ENCODE measurements at regions not wholly inside any gene's neighbourhood (a gene's known extent, or its start where the extent isn't known, plus 50 kb on each side); places are given as distances from the start of the nearest gene placed in this dataset.
A peak's percentile ranks its signal among the peaks of the same experiment; 100 is the strongest.

GRCh38 chr6:3575166-3575565 lies 118.3 kb upstream of the SLC22A23 start:
- CTCF ChIA-PET: no interaction called here
- Histone ChIP-seq H3K27me3 (ENCODE audit: insufficient read depth, low read length, poor library complexity, severe bottlenecking) (peaks cover 3% of the 10 kb centered on the region), H3K27ac (ENCODE audit: low read depth, low read length) (no peak overlapping the region), H3K4me1 (ENCODE audit: insufficient read depth, low read length) (no peaks in the 10 kb centered on the region), H3K9me3 (ENCODE audit: low read length) (no peaks in the 10 kb centered on the region), H3K36me3 (ENCODE audit: insufficient read depth, low read length) (no peaks in the 10 kb centered on the region), H3K4me3 (ENCODE audit: low read length) (no peak overlapping the region)
- POLR2A ChIA-PET: no interaction called here
- Mint-ChIP-seq H3K4me3 (no peak overlapping the region), H3K9me3 (no peaks in the 10 kb centered on the region), H3K27me3 (peaks cover 5 to 28% of the 10 kb centered on the region in 2 donors), H3K27ac (no peak overlapping the region), H3K36me3 (no peaks in the 10 kb centered on the region), H3K4me1 (no peaks in the 10 kb centered on the region)
- no peak for DNase-seq

GRCh38 chr6:3573670-3574069 lies 116.8 kb upstream of the SLC22A23 start:
- Histone ChIP-seq H3K4me3 (ENCODE audit: low read length) (no peak overlapping the region), H3K36me3 (ENCODE audit: insufficient read depth, low read length) (no peaks in the 10 kb centered on the region), H3K4me1 (ENCODE audit: insufficient read depth, low read length) (no peaks in the 10 kb centered on the region), H3K27ac (ENCODE audit: low read depth, low read length) (no peak overlapping the region), H3K27me3 (ENCODE audit: insufficient read depth, low read length, poor library complexity, severe bottlenecking) (peaks cover 3% of the 10 kb centered on the region), H3K9me3 (ENCODE audit: low read length) (no peaks in the 10 kb centered on the region)
- Mint-ChIP-seq H3K27ac (peak overlapping the region in 1 of 8 donors; percentile 51), H3K4me3 (no peak overlapping the region), H3K27me3 (peaks cover 4 to 23% of the 10 kb centered on the region in 2 donors), H3K4me1 (no peaks in the 10 kb centered on the region), H3K36me3 (no peaks in the 10 kb centered on the region), H3K9me3 (no peaks in the 10 kb centered on the region)
- ChIA-PET POLR2A (no interaction called here), CTCF (no interaction called here)
- no peak for DNase-seq

GRCh38 chr6:3571836-3572235 lies 115.0 kb upstream of the SLC22A23 start:
- Histone ChIP-seq H3K4me1 (ENCODE audit: insufficient read depth, low read length) (no peaks in the 10 kb centered on the region), H3K4me3 (ENCODE audit: low read length) (no peak overlapping the region), H3K27me3 (ENCODE audit: insufficient read depth, low read length, poor library complexity, severe bottlenecking) (peaks cover 3% of the 10 kb centered on the region), H3K36me3 (ENCODE audit: insufficient read depth, low read length) (no peaks in the 10 kb centered on the region), H3K9me3 (ENCODE audit: low read length) (no peaks in the 10 kb centered on the region), H3K27ac (ENCODE audit: low read depth, low read length) (no peak overlapping the region)
- no peak for DNase-seq
- Mint-ChIP-seq H3K4me3 (no peak overlapping the region), H3K36me3 (no peaks in the 10 kb centered on the region), H3K4me1 (no peaks in the 10 kb centered on the region), H3K27me3 (peaks cover 4 to 22% of the 10 kb centered on the region in 2 donors), H3K9me3 (no peaks in the 10 kb centered on the region), H3K27ac (peak overlapping the region in 1 of 8 donors; percentile 29)
- CTCF ChIA-PET: no interaction called here
- POLR2A ChIA-PET: no interaction called here

GRCh38 chr6:3571250-3571681 lies 114.4 kb upstream of the SLC22A23 start:
- no peak overlapping the region for H3K4me3 Mint-ChIP-seq
- Histone ChIP-seq H3K27ac (ENCODE audit: low read depth, low read length) (no peak overlapping the region), H3K4me1 (ENCODE audit: insufficient read depth, low read length) (no peaks in the 10 kb centered on the region), H3K27me3 (ENCODE audit: insufficient read depth, low read length, poor library complexity, severe bottlenecking) (peaks cover 3% of the 10 kb centered on the region), H3K4me3 (ENCODE audit: low read length) (no peak overlapping the region), H3K9me3 (ENCODE audit: low read length) (no peaks in the 10 kb centered on the region), H3K36me3 (ENCODE audit: insufficient read depth, low read length) (no peaks in the 10 kb centered on the region)
- POLR2A ChIA-PET: no interaction called here
- no peaks in the 10 kb centered on the region for H3K9me3 Mint-ChIP-seq
- no peak overlapping the region for H3K27ac Mint-ChIP-seq
- CTCF ChIA-PET: no interaction called here
- H3K36me3 Mint-ChIP-seq: no peaks in the 10 kb centered on the region
- H3K4me1 Mint-ChIP-seq: no peaks in the 10 kb centered on the region
- peaks cover 4 to 18% of the 10 kb centered on the region in 2 donors for H3K27me3 Mint-ChIP-seq
- no peak for DNase-seq

GRCh38 chr6:3569816-3570215 lies 113.0 kb upstream of the SLC22A23 start:
- DNase-seq: no peak
- no peaks in the 10 kb centered on the region for H3K9me3 Mint-ChIP-seq
- POLR2A ChIA-PET: no interaction called here
- no peaks in the 10 kb centered on the region for H3K36me3 Mint-ChIP-seq
- H3K27me3 ChIP-seq (ENCODE audit: insufficient read depth, low read length, poor library complexity, severe bottlenecking): peaks cover 3% of the 10 kb centered on the region
- peak overlapping the region in 1 of 8 donors; percentile 39 for H3K27ac Mint-ChIP-seq
- H3K4me3 Mint-ChIP-seq: no peak overlapping the region
- H3K4me1 ChIP-seq (ENCODE audit: insufficient read depth, low read length): no peaks in the 10 kb centered on the region
- no peak overlapping the region for H3K27ac ChIP-seq (ENCODE audit: low read depth, low read length)
- no peaks in the 10 kb centered on the region for H3K9me3 ChIP-seq (ENCODE audit: low read length)
- CTCF ChIA-PET: no interaction called here
- no peaks in the 10 kb centered on the region for H3K4me1 Mint-ChIP-seq
- H3K36me3 ChIP-seq (ENCODE audit: insufficient read depth, low read length): no peaks in the 10 kb centered on the region
- H3K27me3 Mint-ChIP-seq: peaks cover 2 to 13% of the 10 kb centered on the region in 2 donors
- no peak overlapping the region for H3K4me3 ChIP-seq (ENCODE audit: low read length)

- no peaks in the 10 kb centered on the region for H3K4me1 Mint-ChIP-seq
- H3K4me1 ChIP-seq (ENCODE audit: insufficient read depth, low read length): no peaks in the 10 kb centered on the region
- H3K27ac ChIP-seq (ENCODE audit: low read depth, low read length): no peak overlapping the region
- no peak overlapping the region for H3K27ac Mint-ChIP-seq
- no peaks in the 10 kb centered on the region for H3K36me3 ChIP-seq (ENCODE audit: insufficient read depth, low read length)
- no peak overlapping the region for H3K4me3 Mint-ChIP-seq
- peaks cover 3% of the 10 kb centered on the region for H3K27me3 ChIP-seq (ENCODE audit: insufficient read depth, low read length, poor library complexity, severe bottlenecking)
- no peaks in the 10 kb centered on the region for H3K9me3 ChIP-seq (ENCODE audit: low read length)
- DNase-seq: no peak
- H3K27me3 Mint-ChIP-seq: peaks cover 4 to 11% of the 10 kb centered on the region in 2 donors
- ChIA-PET POLR2A (no interaction called here), CTCF (no interaction called here)
- no peak overlapping the region for H3K4me3 ChIP-seq (ENCODE audit: low read length)
- H3K36me3 Mint-ChIP-seq: no peaks in the 10 kb centered on the region
- no peaks in the 10 kb centered on the region for H3K9me3 Mint-ChIP-seq
Measured at GRCh38 chr6:3568396-3569082, 111.7 kb upstream of the SLC22A23 start.

GRCh38 chr6:3566812-3567211 lies 110.0 kb upstream of the SLC22A23 start:
- POLR2A ChIA-PET: no interaction called here
- CTCF ChIA-PET: no interaction called here
- no peaks in the 10 kb centered on the region for H3K9me3 Mint-ChIP-seq
- Histone ChIP-seq H3K27ac (ENCODE audit: low read depth, low read length) (no peak overlapping the region), H3K36me3 (ENCODE audit: insufficient read depth, low read length) (no peaks in the 10 kb centered on the region), H3K9me3 (ENCODE audit: low read length) (no peaks in the 10 kb centered on the region), H3K4me3 (ENCODE audit: low read length) (no peak overlapping the region), H3K4me1 (ENCODE audit: insufficient read depth, low read length) (no peaks in the 10 kb centered on the region), H3K27me3 (ENCODE audit: insufficient read depth, low read length, poor library complexity, severe bottlenecking) (no peaks in the 10 kb centered on the region)
- peaks cover 6 to 11% of the 10 kb centered on the region in 2 donors for H3K27me3 Mint-ChIP-seq
- H3K4me3 Mint-ChIP-seq: no peak overlapping the region
- H3K27ac Mint-ChIP-seq: no peak overlapping the region
- no peaks in the 10 kb centered on the region for H3K36me3 Mint-ChIP-seq
- DNase-seq: no peak
- no peaks in the 10 kb centered on the region for H3K4me1 Mint-ChIP-seq

- Mint-ChIP-seq H3K27ac (no peak overlapping the region), H3K4me1 (no peaks in the 10 kb centered on the region), H3K9me3 (no peaks in the 10 kb centered on the region), H3K36me3 (peaks cover 0 to 2% (median 0%) of the 10 kb centered on the region in 3 donors), H3K4me3 (no peak overlapping the region), H3K27me3 (peaks cover 3 to 4% of the 10 kb centered on the region in 2 donors)
- CTCF ChIA-PET: no interaction called here
- DNase-seq: no peak
- Histone ChIP-seq H3K36me3 (ENCODE audit: insufficient read depth, low read length) (no peaks in the 10 kb centered on the region), H3K27me3 (ENCODE audit: insufficient read depth, low read length, poor library complexity, severe bottlenecking) (no peaks in the 10 kb centered on the region), H3K4me1 (ENCODE audit: insufficient read depth, low read length) (no peaks in the 10 kb centered on the region), H3K4me3 (ENCODE audit: low read length) (no peak overlapping the region), H3K9me3 (ENCODE audit: low read length) (no peaks in the 10 kb centered on the region), H3K27ac (ENCODE audit: low read depth, low read length) (no peak overlapping the region)
- POLR2A ChIA-PET: no interaction called here
Measured at GRCh38 chr6:3565291-3565690, 108.4 kb upstream of the SLC22A23 start.
